ENCODE measurements at regions not wholly inside any gene's neighbourhood (a gene's known extent, or its start where the extent isn't known, plus 50 kb on each side); places are given as distances from the start of the nearest gene placed in this dataset.

DNA sequence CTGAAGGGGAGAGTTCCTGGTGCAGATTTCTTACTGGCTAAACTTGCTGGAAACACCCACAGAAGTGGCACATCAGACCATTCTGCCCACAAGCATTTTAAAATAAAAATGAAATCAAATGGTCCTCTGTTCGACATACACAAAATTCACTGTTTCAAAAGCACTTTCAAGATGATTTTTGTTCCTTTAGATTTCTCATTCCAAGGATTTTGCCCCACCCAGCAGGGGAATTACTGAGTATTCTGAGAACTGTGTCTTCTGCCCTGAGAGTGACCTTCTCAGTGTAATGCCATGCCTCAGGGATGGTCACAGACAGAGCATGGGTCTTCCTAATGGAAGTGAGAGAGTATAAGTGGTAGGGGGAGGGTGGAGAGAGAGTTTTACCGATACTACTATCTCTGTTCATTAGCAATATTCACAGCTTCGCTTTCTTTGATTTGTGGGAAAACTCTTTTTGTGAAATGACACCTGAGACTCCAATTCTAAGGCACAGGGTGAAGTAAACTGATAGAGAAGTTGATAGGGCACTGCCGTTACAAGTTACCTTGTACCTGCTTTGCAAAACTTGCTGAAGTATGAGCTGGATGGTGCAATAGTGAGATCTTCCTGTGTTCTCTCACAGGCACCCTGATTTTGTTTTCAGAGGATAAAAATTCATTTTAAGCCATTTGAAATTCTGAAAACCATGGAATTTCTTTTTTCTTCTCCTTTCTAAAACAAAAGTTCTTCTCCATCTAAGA lies 95.8 kb upstream of the CD180 start:
- DNase-seq (ENCODE audit: low read depth) = no peak
- H3K4me3 ChIP-seq (ENCODE audit: low read length) = no peak overlapping the region
- TF ChIP-seq, protein P1, sequence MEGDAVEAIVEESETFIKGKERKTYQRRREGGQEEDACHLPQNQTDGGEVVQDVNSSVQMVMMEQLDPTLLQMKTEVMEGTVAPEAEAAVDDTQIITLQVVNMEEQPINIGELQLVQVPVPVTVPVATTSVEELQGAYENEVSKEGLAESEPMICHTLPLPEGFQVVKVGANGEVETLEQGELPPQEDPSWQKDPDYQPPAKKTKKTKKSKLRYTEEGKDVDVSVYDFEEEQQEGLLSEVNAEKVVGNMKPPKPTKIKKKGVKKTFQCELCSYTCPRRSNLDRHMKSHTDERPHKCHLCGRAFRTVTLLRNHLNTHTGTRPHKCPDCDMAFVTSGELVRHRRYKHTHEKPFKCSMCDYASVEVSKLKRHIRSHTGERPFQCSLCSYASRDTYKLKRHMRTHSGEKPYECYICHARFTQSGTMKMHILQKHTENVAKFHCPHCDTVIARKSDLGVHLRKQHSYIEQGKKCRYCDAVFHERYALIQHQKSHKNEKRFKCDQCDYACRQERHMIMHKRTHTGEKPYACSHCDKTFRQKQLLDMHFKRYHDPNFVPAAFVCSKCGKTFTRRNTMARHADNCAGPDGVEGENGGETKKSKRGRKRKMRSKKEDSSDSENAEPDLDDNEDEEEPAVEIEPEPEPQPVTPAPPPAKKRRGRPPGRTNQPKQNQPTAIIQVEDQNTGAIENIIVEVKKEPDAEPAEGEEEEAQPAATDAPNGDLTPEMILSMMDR (IDR thresholded peaks at IDR 0.05; ENCODE audit: insufficient read depth, low read depth, low read length, missing control alignments) = no peak

DNA sequence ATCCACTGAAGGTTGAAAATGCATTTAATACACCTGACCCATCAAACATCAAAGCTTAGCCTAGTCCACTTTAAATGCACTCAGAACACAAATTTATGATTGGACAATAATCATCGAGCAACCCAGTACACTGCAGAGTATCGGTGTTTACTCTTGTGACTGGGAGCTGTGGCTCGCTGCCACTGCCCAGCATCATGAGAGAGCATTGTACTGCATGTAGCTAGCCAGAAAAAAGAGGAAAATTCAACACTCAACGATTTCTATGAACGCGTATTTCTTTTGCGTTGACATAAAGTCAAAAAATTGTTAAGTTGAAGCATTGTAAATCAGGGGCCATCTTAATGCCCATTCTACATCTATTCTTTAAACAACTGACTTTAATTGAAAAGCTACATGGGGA lies 95.1 kb upstream of the CD180 start:
- H3K4me3 ChIP-seq (ENCODE audit: low read length) = no peak overlapping the region
- TF ChIP-seq, protein P1 (IDR thresholded peaks at IDR 0.05; ENCODE audit: insufficient read depth, low read depth, low read length, missing control alignments) = no peak
- DNase-seq (ENCODE audit: low read depth) = no peak

DNA sequence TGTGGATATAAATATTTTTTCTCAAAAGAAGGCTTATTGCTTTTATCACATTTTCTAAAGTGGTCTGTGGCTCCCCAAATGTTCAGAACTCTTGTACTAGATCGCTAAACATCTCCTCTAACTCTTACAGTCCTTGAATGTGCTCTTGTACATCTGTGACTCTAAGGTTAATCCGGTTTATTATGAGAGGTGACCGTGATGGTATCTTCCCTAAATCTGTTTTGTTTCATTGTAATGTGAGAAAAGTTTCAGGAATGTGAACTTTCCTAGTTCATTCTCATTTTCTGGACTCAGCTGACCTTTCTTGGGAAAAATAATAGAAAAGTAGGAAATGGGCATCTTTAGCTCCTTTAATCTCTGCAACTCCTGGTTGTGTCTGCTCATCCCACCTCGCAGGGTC lies 94.5 kb upstream of the CD180 start:
- no peak for DNase-seq (ENCODE audit: low read depth)
- TF ChIP-seq, protein P1 (IDR thresholded peaks at IDR 0.05; ENCODE audit: insufficient read depth, low read depth, low read length, missing control alignments) = no peak
- no peak overlapping the region for H3K4me3 ChIP-seq (ENCODE audit: low read length)

DNA sequence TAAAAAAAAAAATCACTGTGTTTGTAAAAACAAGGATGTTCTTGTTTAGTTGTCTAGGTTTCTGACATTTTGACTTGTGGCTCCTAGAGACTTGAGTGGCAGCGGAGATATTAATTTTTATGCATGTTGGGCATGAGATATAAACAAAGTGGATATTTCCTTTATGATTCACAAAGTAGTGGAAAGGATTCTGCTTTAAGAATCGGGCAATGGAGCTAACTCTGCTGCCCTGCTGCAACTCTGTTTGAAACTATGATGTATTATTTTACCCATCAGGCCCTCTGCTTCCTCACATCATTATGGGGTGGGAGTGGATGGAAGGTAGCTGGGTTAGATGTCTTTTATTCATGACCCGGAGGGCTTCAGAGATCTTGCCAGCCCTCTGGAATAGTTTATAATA lies 94.1 kb upstream of the CD180 start:
- TF ChIP-seq, protein P1 (IDR thresholded peaks at IDR 0.05; ENCODE audit: insufficient read depth, low read depth, low read length, missing control alignments) = no peak
- no peak overlapping the region for H3K4me3 ChIP-seq (ENCODE audit: low read length)
- no peak for DNase-seq (ENCODE audit: low read depth)

DNA sequence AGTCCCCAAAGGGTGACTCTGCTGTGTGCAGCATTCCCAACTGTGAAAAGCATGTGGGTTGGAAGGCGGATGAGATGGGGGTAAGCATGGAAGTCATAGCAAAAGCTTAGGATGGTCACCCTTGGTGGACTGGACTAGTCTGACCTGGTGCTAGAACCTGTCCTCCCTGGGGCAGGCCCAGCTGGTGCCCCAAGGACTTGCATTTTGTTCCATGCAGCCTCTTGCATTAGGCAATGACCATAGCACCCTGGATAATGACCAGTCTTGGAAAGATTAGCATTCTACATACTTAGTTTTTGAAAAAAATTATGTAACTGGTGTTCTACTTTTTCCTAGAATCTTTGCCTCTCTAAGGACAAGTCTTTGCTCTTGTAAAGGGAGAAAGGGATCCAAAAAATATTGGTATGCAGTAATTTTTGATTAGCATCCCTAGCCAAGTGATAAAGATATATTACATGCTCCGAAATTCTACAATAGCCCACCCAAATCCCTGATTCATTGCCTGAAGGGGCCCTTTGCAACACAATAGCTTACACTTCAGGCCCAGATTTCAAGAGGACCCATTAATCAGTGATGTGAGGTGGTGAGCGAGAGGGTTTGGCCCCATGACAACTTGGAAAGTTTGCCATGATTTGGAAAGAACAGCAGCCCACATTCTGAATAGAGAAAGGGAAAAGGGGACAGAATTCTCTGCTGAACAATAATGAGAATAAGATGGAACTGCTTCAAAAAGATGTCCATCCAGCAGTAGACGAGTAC lies 93.3 kb upstream of the CD180 start:
- TF ChIP-seq, protein P1 (IDR thresholded peaks at IDR 0.05; ENCODE audit: insufficient read depth, low read depth, low read length, missing control alignments) = no peak
- no peak overlapping the region for H3K4me3 ChIP-seq (ENCODE audit: low read length)
- no peak for DNase-seq (ENCODE audit: low read depth)

DNA sequence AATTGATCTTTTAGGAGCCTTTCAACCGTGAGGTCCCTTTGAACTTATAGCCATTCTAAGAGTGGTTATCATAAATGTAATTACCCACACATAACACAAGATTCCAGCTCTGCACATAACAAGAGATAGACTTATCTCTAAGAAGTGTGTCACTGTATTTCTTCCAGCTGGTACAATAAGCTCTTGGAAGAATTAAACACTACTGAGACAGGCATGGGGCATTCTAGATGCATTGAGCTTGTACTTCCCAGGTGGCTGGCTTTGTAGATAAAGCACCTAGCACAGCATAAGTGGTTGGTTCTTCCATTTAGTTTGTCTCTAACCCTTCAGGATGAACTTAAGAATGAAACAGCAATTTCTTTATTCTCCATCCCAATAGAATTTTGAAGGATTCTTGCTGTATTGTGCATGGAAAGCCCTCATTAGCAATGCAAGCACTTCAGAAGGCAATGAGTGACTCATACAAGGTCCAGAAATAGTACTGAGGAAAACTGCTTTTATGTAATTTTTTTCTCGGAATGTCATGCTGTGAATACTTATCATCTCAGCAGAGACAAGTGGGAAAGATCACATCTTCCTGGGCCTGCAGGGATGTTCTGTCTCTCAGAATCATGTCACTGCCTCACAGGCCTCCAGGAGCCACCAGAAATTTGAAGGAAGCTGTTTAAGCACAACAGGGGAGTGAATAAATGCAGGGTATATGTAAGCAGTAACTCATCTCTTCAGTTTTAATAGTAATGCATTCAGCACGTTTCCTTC lies 91.1 kb upstream of the CD180 start:
- no peak overlapping the region for H3K4me3 ChIP-seq (ENCODE audit: low read length)
- TF ChIP-seq, protein P1 (IDR thresholded peaks at IDR 0.05; ENCODE audit: insufficient read depth, low read depth, low read length, missing control alignments) = no peak
- DNase-seq (ENCODE audit: low read depth) = peak; percentile 31
